ENCODE measurements at regions not wholly inside any gene's neighbourhood (a gene's known extent, or its start where the extent isn't known, plus 50 kb on each side); places are given as distances from the start of the nearest gene placed in this dataset.

DNA sequence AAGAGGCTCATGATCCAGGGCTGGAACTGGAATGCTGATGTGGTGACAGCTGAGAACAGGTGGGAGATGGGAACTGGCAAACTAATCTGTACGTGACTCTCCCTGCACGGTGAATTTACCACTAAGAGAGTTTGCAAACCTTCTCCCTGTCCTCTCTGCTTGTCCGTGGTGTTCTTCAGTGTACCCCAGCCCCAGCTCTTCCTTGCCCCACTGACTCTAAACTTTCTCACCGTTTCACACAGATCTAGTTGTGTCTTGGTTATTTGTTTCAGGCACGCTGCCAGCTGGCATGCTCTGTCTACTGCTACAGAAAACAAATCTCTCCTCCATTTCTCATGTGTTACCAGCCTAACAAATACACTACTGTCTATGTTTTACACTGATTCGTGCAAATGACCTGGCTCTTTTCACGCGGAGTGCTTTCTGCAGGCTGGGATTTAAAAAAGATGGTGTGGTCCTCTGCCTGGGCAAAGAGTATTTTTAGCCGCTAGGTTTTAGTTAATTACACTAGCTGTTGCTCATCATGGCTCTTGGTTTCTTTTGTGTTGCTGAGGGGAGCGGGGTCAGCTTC is 192.7 kb upstream of the LRIG1 start:
- TF ChIP-seq CTCF (conservative IDR thresholded peaks at IDR 0.05 in 1 of 2, IDR thresholded peaks at IDR 0.05 in 1 of 2; ENCODE audit: extremely low read depth in 1 of 2, insufficient read depth in 1 of 2, low read depth in 1 of 2, low read length in 2 of 2) (no peak), EZH2 (IDR thresholded peaks at IDR 0.05; ENCODE audit: borderline replicate concordance, low read length) (no peak)
